ENCODE measurements at regions not wholly inside any gene's neighbourhood (a gene's known extent, or its start where the extent isn't known, plus 50 kb on each side); places are given as distances from the start of the nearest gene placed in this dataset.

DNA sequence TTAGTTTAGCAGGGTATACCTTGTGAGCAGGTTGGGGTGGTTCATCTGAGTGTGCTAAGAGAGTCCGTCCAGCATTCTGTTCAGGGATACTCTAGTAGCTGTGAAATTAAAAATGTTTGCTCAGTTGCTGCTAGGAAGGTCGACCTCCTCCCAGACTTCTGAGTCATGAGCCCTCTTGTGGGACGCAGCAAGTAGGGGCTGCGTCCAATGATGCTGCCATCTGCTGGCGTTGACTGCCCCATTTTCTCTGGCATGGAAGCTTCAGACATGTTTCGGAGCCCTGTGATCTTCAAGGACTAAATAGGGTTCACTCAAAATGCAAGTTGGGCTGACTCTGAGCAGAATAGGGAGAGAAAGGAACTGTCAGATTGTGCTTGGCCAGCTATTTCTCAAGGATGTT, 201.0 kb upstream of the ARSJ start:
- TF ChIP-seq POLR2AphosphoS5 (IDR thresholded peaks at IDR 0.05) (no peak), POLR2A (IDR thresholded peaks at IDR 0.05) (no peak), CTCF (IDR thresholded peaks at IDR 0.05) (peak in 2 of 6 experiments; percentile 29 to 48), EP300 (IDR thresholded peaks at IDR 0.05) (no peak)

Measured in upper lobe of left lung (tissue), 4 donors.